ENCODE measurements at regions not wholly inside any gene's neighbourhood (a gene's known extent, or its start where the extent isn't known, plus 50 kb on each side); places are given as distances from the start of the nearest gene placed in this dataset.
"Not testable (repeated sequence)": the region's sequence is repeated elsewhere in the genome, so short reads cannot be mapped to it uniquely, and the experiment has no call there.

DNA sequence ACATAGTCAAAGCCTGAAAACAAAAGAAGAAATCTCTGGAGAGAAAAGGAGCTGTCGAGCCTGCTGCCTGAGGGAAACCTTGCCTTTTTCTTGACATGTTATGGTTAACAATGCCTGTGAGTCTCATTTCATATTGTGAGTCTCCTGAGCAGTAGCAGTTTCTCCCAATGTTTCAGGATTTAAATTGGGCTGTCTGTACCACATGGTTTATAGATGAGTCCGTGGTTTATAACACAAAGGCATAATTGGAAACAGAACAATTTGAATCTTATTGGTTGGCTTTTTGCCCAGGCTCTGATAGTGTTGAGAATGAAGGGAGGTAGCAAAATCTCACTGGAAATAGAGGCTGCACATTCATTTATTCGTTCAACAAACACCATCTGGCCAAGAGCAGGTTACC is 540.9 kb downstream of the RAB38 start:
- intact Hi-C loops (cut with DNase I), result no loop called here

DNA sequence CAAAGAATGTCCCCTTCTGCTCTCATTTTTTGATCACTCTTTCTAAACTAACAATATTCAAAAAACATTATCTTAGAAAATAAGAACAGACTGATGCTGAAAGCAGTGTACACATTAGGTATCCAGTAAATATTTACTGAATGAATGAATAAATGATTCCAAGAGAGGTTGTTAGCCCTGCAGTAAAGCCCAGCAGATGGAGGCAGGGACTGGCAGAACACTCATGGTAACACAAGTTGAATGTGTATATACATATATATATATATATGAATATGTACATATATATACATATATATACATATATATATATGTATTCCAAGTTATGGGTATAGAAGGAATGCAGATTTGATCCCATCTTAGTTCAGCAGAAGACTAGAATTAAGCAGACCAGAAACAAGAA is 546.3 kb downstream of the RAB38 start:
- TF ChIP-seq, protein P1, sequence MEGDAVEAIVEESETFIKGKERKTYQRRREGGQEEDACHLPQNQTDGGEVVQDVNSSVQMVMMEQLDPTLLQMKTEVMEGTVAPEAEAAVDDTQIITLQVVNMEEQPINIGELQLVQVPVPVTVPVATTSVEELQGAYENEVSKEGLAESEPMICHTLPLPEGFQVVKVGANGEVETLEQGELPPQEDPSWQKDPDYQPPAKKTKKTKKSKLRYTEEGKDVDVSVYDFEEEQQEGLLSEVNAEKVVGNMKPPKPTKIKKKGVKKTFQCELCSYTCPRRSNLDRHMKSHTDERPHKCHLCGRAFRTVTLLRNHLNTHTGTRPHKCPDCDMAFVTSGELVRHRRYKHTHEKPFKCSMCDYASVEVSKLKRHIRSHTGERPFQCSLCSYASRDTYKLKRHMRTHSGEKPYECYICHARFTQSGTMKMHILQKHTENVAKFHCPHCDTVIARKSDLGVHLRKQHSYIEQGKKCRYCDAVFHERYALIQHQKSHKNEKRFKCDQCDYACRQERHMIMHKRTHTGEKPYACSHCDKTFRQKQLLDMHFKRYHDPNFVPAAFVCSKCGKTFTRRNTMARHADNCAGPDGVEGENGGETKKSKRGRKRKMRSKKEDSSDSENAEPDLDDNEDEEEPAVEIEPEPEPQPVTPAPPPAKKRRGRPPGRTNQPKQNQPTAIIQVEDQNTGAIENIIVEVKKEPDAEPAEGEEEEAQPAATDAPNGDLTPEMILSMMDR (IDR thresholded peaks at IDR 0.05; ENCODE audit: borderline replicate concordance, extremely low read depth, insufficient read depth), result no peak
- Histone ChIP-seq H3K36me3 (ENCODE audit: control insufficient read depth in 2 of 3, insufficient read depth in 3 of 3, low read length in 3 of 3) (no peaks in the 10 kb centered on the region), H3K27me3 (ENCODE audit: control insufficient read depth, insufficient read depth, low read length) (no peaks in the 10 kb centered on the region), H3K9me3 (ENCODE audit: control insufficient read depth in 2 of 3, insufficient read depth in 1 of 3, low read length in 3 of 3) (no peaks in the 10 kb centered on the region), H3K4me3 (ENCODE audit: low read length in 3 of 3) (no peak overlapping the region), H3K9ac (ENCODE audit: low read length in 3 of 3) (no peak overlapping the region), H3K4me1 (ENCODE audit: control insufficient read depth in 2 of 3, insufficient read depth in 2 of 3, low read depth in 1 of 3, low read length in 3 of 3) (no peaks in the 10 kb centered on the region), H3K27ac (ENCODE audit: low read depth in 2 of 2, low read length in 2 of 2) (no peak overlapping the region)
- no peak for FAIRE-seq
- intact Hi-C loops (cut with DNase I), result no loop called here
- DNase-seq, result no peak

More for the DNA sequence above, 540.9 kb downstream of the RAB38 start:
- no peaks in the 10 kb centered on the region for H3K36me3 ChIP-seq (ENCODE audit: control insufficient read depth in 2 of 3, insufficient read depth in 3 of 3, low read length in 3 of 3)
- H3K4me1 ChIP-seq (ENCODE audit: control insufficient read depth in 2 of 3, insufficient read depth in 2 of 3, low read depth in 1 of 3, low read length in 3 of 3), result no peaks in the 10 kb centered on the region
- no peak overlapping the region for H3K4me3 ChIP-seq (ENCODE audit: low read length in 3 of 3)
- no peaks in the 10 kb centered on the region for H3K9me3 ChIP-seq (ENCODE audit: control insufficient read depth in 2 of 3, insufficient read depth in 1 of 3, low read length in 3 of 3)
- FAIRE-seq (no peak), DNase-seq (no peak)
- TF ChIP-seq, protein P1 (IDR thresholded peaks at IDR 0.05; ENCODE audit: borderline replicate concordance, extremely low read depth, insufficient read depth), result no peak
- no peak overlapping the region for H3K9ac ChIP-seq (ENCODE audit: low read length in 3 of 3)
- no peak overlapping the region for H3K27ac ChIP-seq (ENCODE audit: low read depth in 2 of 2, low read length in 2 of 2)
- H3K27me3 ChIP-seq (ENCODE audit: control insufficient read depth, insufficient read depth, low read length), result no peaks in the 10 kb centered on the region

DNA sequence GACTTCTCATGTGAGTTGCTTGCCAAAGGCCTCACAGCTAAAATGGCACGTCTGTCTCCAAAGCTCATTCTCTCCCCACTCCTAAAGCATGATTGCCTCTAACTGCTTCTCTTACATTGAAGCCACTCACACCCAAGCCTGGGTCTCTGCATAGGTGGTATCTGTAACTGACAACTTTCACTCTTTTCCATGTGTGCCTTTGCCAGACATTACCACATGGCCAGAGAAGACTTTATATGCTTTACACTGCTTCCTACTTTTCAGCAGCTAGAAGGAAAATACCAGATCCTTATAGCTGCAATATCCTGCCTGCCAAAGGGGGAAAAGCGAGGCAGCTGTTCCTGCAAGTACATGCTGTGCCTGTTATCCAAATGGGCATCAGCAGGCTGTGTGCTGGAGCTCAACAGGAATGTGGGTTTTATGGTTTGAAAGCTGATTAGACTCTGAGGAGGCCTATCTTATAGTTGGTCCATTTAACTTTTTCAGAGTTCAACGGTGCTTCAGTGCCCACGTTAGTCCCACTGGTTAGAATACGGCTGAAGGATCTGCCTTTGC is 547.1 kb downstream of the RAB38 start:
- Histone ChIP-seq H3K4me3 (ENCODE audit: low read length in 3 of 3) (no peak overlapping the region), H3K36me3 (ENCODE audit: control insufficient read depth in 2 of 3, insufficient read depth in 3 of 3, low read length in 3 of 3) (no peaks in the 10 kb centered on the region), H3K4me1 (ENCODE audit: control insufficient read depth in 2 of 3, insufficient read depth in 2 of 3, low read depth in 1 of 3, low read length in 3 of 3) (no peaks in the 10 kb centered on the region), H3K27ac (ENCODE audit: low read depth in 2 of 2, low read length in 2 of 2) (no peak overlapping the region), H3K27me3 (ENCODE audit: control insufficient read depth, insufficient read depth, low read length) (no peaks in the 10 kb centered on the region), H3K9me3 (ENCODE audit: control insufficient read depth in 2 of 3, insufficient read depth in 1 of 3, low read length in 3 of 3) (no peaks in the 10 kb centered on the region), H3K9ac (ENCODE audit: low read length in 3 of 3) (no peak overlapping the region)
- intact Hi-C loops (cut with DNase I), result no loop called here
- peak in 3 of 5 donors; percentile 28 to 43 (median 29) for DNase-seq
- TF ChIP-seq, protein P1 (IDR thresholded peaks at IDR 0.05; ENCODE audit: borderline replicate concordance, extremely low read depth, insufficient read depth), result no peak
- FAIRE-seq, result no peak

DNA sequence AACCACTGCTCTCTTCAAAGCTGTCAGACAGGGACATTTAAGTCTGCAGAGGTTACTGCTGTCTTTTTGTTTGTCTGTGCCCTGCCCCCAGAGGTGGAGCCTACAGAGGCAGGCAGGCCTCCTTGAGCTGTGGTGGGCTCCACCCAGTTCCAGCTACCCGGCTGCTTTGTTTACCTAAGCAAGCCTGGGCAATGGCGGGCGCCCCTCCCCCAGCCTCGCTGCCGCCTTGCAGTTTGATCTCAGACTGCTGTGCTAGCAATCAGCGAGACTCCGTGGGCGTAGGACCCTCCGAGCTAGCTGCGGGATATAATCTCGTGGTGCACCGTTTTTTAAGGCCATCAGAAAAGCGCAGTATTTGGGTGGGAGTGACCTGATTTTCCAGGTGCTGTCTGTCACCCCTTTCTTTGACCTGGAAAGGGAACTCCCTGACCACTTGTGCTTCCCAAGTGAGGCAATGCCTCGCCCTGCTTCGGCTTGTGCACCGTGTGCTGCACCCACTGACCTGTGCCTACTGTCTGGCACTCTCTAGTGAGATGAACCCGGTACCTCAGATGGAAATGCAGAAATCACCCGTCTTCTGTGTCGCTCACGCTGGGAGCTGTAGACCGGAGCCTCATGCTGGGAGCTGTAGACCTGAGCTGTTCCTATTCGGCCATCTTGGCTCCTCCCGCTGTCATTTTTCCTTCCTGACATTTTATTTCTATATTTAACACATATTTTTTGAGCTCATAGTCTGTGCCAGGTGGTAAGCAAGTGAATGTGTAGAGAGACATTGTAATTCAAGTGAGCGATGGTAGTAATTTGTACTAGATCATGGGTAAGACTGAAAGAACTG is 551.5 kb downstream of the RAB38 start:
- intact Hi-C loops (cut with DNase I); H3K27me3 ChIP-seq (ENCODE audit: control insufficient read depth, insufficient read depth, low read length); H3K4me1 ChIP-seq (ENCODE audit: control insufficient read depth in 2 of 3, insufficient read depth in 2 of 3, low read depth in 1 of 3, low read length in 3 of 3); H3K4me3 ChIP-seq (ENCODE audit: low read length in 3 of 3); H3K9me3 ChIP-seq (ENCODE audit: control insufficient read depth in 2 of 3, insufficient read depth in 1 of 3, low read length in 3 of 3); H3K36me3 ChIP-seq (ENCODE audit: control insufficient read depth in 2 of 3, insufficient read depth in 3 of 3, low read length in 3 of 3); FAIRE-seq; H3K27ac ChIP-seq (ENCODE audit: low read depth in 2 of 2, low read length in 2 of 2); H3K9ac ChIP-seq (ENCODE audit: low read length in 3 of 3): not testable (repeated sequence)
- DNase-seq, result peak in 1 of 5 donors; percentile 36
